Fibroblast of upper back skin (primary cell): ENCODE measurements at regions not wholly inside any gene's neighbourhood (a gene's known extent, or its start where the extent isn't known, plus 50 kb on each side); places are given as distances from the start of the nearest gene placed in this dataset.

Source experiments
- DNase-seq: peaks from one replicate; pipeline ENCODE4 v3.0.0-alpha.2; 2013

DNA sequence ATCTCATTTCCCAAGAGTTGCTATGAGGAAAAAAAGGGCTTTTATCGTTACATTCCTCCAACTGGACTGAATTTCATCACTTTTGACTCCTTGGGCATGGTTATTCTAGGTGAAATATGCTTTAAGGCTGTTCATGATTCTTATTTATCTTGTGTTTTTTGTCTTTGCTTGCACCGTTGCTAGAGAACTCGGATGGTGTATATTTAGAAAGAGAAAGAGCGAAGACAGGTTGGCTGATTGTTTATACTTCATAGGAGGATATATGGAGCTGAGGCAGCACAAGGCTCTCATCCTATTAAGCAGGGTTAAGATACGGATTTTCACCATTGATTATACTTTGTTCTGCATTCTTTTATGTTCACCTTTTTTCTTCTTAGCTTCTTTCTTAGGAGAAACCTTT, 94.9 kb upstream of the GEMIN8 start:
- DNase-seq: no peak

DNA sequence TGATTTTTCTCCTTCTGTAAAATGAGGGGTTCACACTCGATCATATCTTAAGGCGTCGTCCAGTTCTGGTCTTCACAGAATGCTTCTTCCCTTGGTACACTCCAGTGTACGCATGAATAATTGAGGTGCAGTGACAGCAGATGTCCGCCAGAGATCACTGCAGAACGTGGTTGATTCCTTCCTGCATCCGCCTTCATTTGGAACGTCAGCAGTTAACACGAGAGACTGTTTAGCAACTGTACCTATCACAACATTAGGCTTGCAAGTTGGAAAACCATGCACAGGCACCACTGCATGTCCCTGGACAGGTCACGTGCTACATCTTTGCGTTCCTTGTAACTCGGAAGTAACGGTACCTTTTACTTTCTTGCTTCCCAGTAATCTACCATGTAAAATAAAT, 66.0 kb upstream of the GEMIN8 start:
- DNase-seq: peak; percentile 60

DNA sequence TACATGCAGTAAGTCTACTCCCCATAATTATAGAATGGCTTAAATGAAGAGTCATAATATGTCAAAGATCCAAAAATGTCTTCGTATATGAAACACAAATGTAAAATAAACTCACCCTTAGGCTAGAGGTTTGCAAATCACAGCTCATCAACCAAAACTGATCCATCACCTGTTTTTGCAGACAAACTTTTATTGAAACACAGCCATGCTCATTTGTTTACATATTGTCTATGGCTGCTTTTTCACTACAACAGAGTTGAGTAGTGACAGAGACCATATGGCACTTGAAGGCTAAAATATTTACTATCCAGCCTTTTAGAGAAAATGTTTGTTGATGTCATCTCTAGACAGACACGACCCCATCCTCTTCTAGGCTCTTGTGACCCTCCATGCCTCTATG, 64.5 kb upstream of the GEMIN8 start:
- no peak for DNase-seq

DNA sequence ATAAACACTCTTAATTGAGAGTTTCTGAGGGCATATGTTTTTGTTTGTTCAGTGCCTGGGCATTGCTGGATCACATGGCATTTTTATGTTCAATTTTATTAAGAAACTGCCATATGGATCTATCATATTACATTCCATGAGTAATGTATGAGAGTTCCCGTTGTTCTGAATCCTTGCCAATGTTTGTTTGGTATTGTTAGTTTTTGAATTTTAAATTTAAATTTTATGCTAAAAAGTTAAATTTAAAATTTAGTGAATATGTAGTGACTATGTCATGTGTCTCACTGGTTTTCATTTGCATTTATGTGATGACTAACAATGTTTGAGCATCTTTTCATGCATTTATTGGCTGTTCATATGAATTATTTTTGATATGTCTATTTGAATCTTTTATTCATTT, 54.8 kb upstream of the GEMIN8 start:
- no peak for DNase-seq

DNA sequence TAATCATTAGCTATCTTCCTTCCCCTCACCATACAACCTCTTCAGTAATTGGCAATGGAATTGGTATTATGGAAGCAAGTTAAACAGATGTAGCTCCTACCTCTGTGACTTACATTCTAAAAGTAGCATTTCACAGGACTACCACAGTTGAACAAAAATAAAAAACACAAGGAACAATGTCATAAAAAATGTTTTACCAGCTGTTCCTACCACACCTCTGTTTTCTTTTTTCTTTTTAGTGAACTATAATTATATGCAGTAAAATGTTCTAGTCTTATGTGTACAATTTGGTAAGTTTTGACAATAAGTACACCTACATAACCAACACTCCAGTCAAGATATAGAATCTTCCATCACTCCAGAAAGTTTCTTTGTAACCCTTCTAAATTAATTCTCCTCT, 54.1 kb upstream of the GEMIN8 start:
- no peak for DNase-seq

DNA sequence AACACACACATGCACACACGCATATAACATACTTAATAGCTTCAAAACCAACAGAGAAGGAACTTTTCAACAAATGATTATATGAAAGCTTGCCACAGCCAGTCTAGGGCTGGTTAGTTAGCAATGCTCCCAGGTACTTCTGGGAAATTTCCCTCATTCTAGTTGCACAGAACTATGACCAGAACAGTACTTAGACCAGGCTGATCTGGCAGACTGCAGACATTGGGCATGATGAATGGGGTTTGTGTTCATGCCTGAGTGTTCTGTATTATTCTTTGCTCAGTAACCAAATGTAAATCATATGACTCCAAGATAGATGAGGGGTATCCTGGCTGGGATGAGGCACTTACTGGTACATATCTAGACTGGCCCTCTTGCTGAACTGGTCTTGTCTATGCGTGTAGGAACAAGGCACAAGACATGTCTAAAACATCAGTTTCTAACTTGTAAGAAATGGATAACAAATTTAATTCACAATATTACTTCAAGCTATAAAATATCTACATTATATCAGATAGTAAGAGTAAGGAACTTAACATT, 50.3 kb upstream of the GEMIN8 start:
- no peak for DNase-seq
